ENCODE measurements at regions not wholly inside any gene's neighbourhood (a gene's known extent, or its start where the extent isn't known, plus 50 kb on each side); places are given as distances from the start of the nearest gene placed in this dataset.
"Not testable (repeated sequence)": the region's sequence is repeated elsewhere in the genome, so short reads cannot be mapped to it uniquely, and the experiment has no call there.

DNA sequence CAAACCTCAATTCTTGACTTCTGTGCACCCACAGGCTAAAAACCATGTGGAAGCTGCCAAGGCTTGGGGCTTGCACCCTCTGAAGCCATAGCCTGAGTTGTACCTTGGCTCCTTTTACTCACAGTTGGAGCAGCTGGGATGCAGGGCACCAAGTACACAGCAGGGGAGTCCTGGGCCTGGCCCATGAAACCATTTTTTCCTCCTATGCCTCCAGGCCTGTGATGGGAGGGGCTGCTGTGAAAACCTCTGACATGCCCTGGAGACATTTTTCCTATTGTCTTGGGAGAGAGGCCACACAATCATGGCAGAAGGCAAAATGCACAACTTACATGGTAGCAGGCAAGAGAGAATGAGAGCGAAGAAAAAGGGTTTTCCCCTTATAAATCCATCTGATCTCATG is 568.6 kb downstream of the SMARCA1 start:
- H3K27me3 ChIP-seq (ENCODE audit: control insufficient read depth, insufficient read depth); H3K27ac ChIP-seq (ENCODE audit: low read length); H3K4me3 ChIP-seq (ENCODE audit: low read length); H3K4me1 ChIP-seq (ENCODE audit: control insufficient read depth, insufficient read depth, low read length); DNase-seq; H3K9me3 ChIP-seq (ENCODE audit: control insufficient read depth, low read length); ATAC-seq; intact Hi-C loops (cut with DNase I): not testable (repeated sequence)
- WGBS: 93% methylated on average over 1 of the region's 1 CpG

DNA sequence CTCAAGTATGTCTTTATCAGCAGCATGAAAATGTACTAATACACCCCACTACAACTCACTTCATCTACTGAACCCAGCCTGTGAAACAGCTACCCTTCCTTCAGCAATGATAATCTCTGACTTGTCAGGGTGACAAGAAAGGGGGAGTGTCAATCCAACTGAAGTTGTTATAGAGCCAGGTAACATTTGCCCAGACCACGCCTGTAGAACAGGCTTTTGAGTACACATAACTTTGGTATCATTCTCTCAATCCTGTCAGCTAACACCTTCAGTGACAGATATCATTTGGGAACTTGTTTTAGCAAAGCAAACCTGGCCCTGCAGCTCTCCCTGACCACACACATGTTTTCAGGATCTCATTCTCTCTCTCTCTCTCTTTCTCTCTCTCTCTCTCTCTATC is 592.2 kb downstream of the SMARCA1 start:
- ATAC-seq (no peak), DNase-seq (no peak)
- Histone ChIP-seq H3K9me3 (ENCODE audit: control insufficient read depth, low read length) (no peaks in the 10 kb centered on the region), H3K27ac (ENCODE audit: low read length) (no peak overlapping the region), H3K4me1 (ENCODE audit: control insufficient read depth, insufficient read depth, low read length) (no peaks in the 10 kb centered on the region), H3K4me3 (ENCODE audit: low read length) (no peak overlapping the region), H3K27me3 (ENCODE audit: control insufficient read depth, insufficient read depth) (no peaks in the 10 kb centered on the region)
- intact Hi-C loops (cut with DNase I): no loop called here
- WGBS: 64% methylated on average over 1 of the region's 1 CpG

DNA sequence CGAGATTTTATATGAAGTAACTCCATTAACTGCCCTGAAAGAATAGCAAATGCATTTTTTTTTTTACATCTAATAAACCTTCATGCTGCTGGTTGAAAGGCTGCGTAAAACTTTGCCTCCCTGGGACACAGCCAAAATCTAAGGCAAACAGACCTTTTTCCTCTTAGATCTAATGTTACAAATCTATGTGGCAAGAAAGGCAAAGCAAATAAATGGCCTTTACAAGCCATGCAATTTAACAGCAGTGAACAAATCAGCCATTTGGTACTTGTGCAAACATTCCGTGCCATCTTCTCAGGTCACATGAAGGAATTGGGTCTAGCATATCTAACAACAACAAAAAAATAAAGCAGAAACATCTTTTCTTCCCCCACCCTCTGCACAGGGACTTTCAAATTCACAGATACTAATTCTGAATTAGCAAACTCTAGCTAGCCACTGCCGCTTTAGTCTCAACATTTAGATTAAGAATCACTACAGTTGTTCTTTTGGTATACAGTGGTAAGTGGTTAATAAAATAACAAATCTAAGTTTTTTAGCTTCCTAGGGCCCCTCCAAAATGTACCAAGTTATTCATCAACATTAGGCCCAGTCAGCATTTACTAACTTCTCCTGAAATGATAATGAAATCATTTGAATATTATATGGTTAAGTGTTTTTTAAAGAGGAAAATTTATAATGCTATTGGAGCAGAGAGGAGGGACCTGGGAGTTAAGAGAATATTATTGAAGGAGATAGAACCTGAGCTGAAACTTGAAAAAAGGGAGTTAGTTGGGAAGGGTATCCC is 593.8 kb downstream of the SMARCA1 start:
- intact Hi-C loops (cut with DNase I): no loop called here
- ATAC-seq (no peak), DNase-seq (no peak)
- Histone ChIP-seq H3K9me3 (ENCODE audit: control insufficient read depth, low read length) (no peaks in the 10 kb centered on the region), H3K4me3 (ENCODE audit: low read length) (no peak overlapping the region), H3K27me3 (ENCODE audit: control insufficient read depth, insufficient read depth) (no peaks in the 10 kb centered on the region), H3K27ac (ENCODE audit: low read length) (no peak overlapping the region), H3K4me1 (ENCODE audit: control insufficient read depth, insufficient read depth, low read length) (no peaks in the 10 kb centered on the region)
- WGBS: 76% methylated on average over 4 of the region's 4 CpGs

DNA sequence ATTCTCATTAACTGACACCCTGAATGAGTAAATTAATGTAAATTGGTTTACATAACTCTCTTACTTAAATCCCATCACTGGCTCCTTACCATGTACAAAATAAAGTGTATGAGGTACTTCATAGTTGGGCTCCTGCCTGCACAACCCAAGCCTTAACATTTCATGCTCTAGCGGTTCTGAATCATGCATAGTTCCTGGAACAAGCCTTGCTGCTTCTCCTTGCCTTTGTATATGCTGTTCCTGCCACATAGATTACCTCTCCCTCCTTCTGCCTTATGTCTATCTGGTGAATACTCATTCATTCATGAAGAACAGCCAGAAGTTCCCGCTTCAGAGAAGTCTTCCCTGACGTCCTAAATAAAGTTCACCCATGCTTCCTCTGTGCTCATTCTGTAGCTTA is 594.7 kb downstream of the SMARCA1 start:
- H3K27ac ChIP-seq (ENCODE audit: low read length): no peak overlapping the region
- H3K9me3 ChIP-seq (ENCODE audit: control insufficient read depth, low read length): no peaks in the 10 kb centered on the region
- intact Hi-C loops (cut with DNase I): no loop called here
- no peak overlapping the region for H3K4me3 ChIP-seq (ENCODE audit: low read length)
- WGBS: 40% methylated on average over 3 of the region's 3 CpGs
- H3K4me1 ChIP-seq (ENCODE audit: control insufficient read depth, insufficient read depth, low read length): no peaks in the 10 kb centered on the region
- ATAC-seq (no peak), DNase-seq (no peak)
- no peaks in the 10 kb centered on the region for H3K27me3 ChIP-seq (ENCODE audit: control insufficient read depth, insufficient read depth)

DNA sequence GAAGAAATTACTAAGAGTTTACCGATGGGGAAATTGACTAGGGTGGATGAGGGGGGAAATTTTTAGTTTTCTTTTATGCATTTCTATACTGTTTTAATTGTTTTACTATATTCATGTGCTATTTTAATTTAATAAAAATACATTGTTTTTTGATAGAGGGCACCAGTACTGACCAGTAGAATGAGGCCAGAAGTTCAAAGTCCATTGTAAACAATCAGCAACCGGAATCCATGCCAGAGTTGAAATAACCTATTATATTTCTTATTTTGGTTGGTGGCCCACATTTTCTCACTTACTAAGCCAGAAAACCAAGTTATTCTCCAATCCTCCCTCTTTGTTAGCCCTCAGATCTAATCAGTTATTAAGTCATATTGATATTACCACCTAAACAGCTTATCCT is 595.9 kb downstream of the SMARCA1 start:
- intact Hi-C loops (cut with DNase I): no loop called here
- ATAC-seq: no peak
- DNase-seq: no peak
- Histone ChIP-seq H3K9me3 (ENCODE audit: control insufficient read depth, low read length) (no peaks in the 10 kb centered on the region), H3K27me3 (ENCODE audit: control insufficient read depth, insufficient read depth) (no peaks in the 10 kb centered on the region), H3K4me1 (ENCODE audit: control insufficient read depth, insufficient read depth, low read length) (no peaks in the 10 kb centered on the region), H3K27ac (ENCODE audit: low read length) (no peak overlapping the region), H3K4me3 (ENCODE audit: low read length) (no peak overlapping the region)
- 94% methylated on average over 2 of the region's 2 CpGs for WGBS

DNA sequence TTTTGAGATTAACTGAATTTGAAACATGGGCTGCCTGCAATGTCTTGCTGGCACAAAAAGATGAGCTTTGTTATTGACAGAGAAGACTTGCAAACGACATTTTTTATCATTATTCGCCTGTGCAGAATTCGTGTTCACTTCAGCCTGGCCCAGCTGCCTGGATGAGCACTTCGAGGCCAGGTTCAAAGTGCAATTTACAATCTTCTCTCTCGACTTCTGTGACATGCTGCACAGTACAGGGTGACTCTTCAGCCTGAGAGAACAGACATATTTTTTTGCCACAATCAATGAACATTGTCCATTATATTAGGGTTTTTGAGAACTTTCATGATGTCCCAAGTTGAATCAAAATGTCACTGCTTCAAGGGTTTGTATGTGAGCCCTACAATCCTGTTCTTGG is 616.5 kb downstream of the SMARCA1 start:
- H3K27ac ChIP-seq (ENCODE audit: low read length): no peak overlapping the region
- 81% methylated on average over 5 of the region's 5 CpGs for WGBS
- H3K9me3 ChIP-seq (ENCODE audit: control insufficient read depth, low read length): no peaks in the 10 kb centered on the region
- H3K4me1 ChIP-seq (ENCODE audit: control insufficient read depth, insufficient read depth, low read length): no peaks in the 10 kb centered on the region
- H3K4me3 ChIP-seq (ENCODE audit: low read length): no peak overlapping the region
- no peaks in the 10 kb centered on the region for H3K27me3 ChIP-seq (ENCODE audit: control insufficient read depth, insufficient read depth)
- intact Hi-C loops (cut with DNase I): no loop called here
- ATAC-seq (no peak), DNase-seq (peak in 1 of 3 donors; percentile 10)

DNA sequence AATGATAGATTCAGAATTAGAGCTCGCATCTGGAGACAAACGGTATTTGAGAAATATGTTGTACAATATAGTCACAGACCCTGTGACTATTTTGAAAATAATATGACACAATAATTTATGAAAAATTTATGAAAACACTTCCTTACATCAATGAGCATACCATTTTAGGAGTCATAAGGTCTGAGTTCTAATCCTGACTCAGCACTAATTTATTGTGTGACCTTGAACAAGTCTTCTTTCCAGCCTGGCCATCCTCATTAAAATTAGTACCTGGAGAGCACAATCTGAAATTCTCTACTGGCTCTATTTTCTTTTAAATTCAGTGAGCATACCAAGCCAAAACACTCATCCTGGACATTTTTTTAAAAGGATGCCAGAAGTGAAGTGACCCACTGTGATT is 622.3 kb downstream of the SMARCA1 start:
- 71% methylated on average over 2 of the region's 2 CpGs for WGBS
- no peak overlapping the region for H3K27ac ChIP-seq (ENCODE audit: low read length)
- no peak for DNase-seq
- no peaks in the 10 kb centered on the region for H3K27me3 ChIP-seq (ENCODE audit: control insufficient read depth, insufficient read depth)
- H3K4me1 ChIP-seq (ENCODE audit: control insufficient read depth, insufficient read depth, low read length): no peaks in the 10 kb centered on the region
- intact Hi-C loops (cut with DNase I): no loop called here
- H3K9me3 ChIP-seq (ENCODE audit: control insufficient read depth, low read length): no peaks in the 10 kb centered on the region
- H3K4me3 ChIP-seq (ENCODE audit: low read length): no peak overlapping the region
- no peak for ATAC-seq

DNA sequence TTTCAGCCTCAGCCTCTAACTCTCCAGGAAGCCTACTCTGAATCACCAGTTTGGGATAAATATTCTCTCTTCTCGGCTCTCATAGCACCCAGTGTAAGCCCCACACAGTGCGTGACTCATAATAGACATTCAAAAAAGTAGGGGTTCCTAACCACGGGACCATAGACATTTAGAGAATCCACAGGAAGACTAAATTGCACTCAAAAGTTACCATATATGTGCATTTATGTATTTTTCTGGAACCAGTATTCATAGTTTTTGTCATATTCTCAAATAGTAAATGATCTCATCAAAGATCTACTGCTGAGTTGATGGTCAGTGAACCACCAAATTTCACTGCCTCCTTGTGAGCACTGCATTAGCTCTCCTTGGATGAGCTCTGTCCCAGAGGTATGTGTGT is 625.7 kb downstream of the SMARCA1 start:
- no peak for DNase-seq
- WGBS: 94% methylated on average over 3 of the region's 3 CpGs
- intact Hi-C loops (cut with DNase I): no loop called here

DNA sequence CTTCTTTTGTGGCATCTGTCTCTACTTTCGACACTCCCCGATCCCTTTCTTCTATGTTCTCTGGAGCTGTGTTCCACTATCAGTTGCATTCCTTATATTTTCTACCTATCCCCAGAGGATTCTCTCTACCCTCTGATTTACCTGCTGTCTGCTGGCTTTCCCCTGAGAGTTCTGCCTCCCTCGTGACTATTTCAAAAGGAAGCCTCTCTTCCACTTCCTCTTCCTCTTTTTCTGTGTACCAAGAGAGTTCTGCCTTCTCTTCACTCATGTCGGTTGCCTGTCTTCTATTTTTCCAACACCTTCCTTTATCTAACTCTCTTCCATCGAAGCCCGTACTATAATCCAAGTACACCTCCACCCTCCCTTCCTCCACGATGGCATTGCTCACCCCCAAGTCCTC is 631.7 kb downstream of the SMARCA1 start:
- Histone ChIP-seq H3K27ac (ENCODE audit: low read length) (no peak overlapping the region), H3K9me3 (ENCODE audit: control insufficient read depth, low read length) (no peaks in the 10 kb centered on the region), H3K27me3 (ENCODE audit: control insufficient read depth, insufficient read depth) (no peaks in the 10 kb centered on the region), H3K4me1 (ENCODE audit: control insufficient read depth, insufficient read depth, low read length) (no peaks in the 10 kb centered on the region), H3K4me3 (ENCODE audit: low read length) (no peak overlapping the region)
- intact Hi-C loops (cut with DNase I): no loop called here
- 74% methylated on average over 7 of the region's 7 CpGs for WGBS
- ATAC-seq: no peak
- DNase-seq: no peak

More for the DNA sequence above, 625.7 kb downstream of the SMARCA1 start:
- H3K9me3 ChIP-seq (ENCODE audit: control insufficient read depth, low read length): no peaks in the 10 kb centered on the region
- no peak overlapping the region for H3K27ac ChIP-seq (ENCODE audit: low read length)
- no peaks in the 10 kb centered on the region for H3K27me3 ChIP-seq (ENCODE audit: control insufficient read depth, insufficient read depth)
- no peaks in the 10 kb centered on the region for H3K4me1 ChIP-seq (ENCODE audit: control insufficient read depth, insufficient read depth, low read length)
- ATAC-seq: no peak
- H3K4me3 ChIP-seq (ENCODE audit: low read length): no peak overlapping the region

DNA sequence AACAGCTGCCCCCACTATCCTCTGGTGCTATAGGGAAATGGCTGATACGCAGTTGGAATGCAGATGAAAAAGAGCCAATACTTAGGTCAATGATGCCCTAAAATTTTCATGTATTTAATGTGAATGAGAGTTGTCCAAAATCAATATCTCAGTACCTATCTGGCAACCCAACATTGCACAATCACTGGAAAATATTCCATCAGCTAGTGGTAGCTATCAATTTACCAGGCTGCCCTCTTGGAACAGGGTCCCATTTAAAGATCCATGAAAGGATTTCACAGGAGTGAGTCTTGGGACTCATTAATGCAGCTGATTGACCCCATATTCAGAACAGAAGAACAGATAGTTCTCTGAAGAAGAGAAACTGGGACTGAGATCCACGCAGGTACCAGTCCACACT is 638.9 kb downstream of the SMARCA1 start:
- no peak for ATAC-seq
- H3K4me3 ChIP-seq (ENCODE audit: low read length): no peak overlapping the region
- no peaks in the 10 kb centered on the region for H3K9me3 ChIP-seq (ENCODE audit: control insufficient read depth, low read length)
- intact Hi-C loops (cut with DNase I): no loop called here
- no peaks in the 10 kb centered on the region for H3K27me3 ChIP-seq (ENCODE audit: control insufficient read depth, insufficient read depth)
- H3K4me1 ChIP-seq (ENCODE audit: control insufficient read depth, insufficient read depth, low read length): no peaks in the 10 kb centered on the region
- DNase-seq: no peak
- 98% methylated on average over 2 of the region's 2 CpGs for WGBS
- no peak overlapping the region for H3K27ac ChIP-seq (ENCODE audit: low read length)

DNA sequence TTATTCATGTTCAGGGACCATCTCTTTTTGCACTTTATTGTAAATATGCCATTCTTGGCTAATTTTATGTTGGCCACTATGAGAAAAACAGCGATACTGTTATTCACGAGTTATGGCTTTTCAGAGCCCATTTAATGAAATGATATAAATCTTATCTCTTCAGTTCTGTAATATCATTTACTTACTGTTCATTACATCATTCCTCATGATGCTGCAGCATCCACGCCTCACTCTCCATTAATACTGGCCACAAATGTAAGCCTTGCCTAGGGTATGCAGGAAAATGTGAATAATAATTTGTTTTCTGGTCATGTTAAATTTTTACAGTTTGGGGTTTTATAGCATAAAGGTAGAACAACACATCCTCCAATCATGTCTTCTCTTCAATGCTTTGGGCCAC is 639.6 kb downstream of the SMARCA1 start:
- WGBS: 84% methylated on average over 3 of the region's 3 CpGs
- Histone ChIP-seq H3K27ac (ENCODE audit: low read length) (no peak overlapping the region), H3K9me3 (ENCODE audit: control insufficient read depth, low read length) (no peaks in the 10 kb centered on the region), H3K4me1 (ENCODE audit: control insufficient read depth, insufficient read depth, low read length) (no peaks in the 10 kb centered on the region), H3K27me3 (ENCODE audit: control insufficient read depth, insufficient read depth) (no peaks in the 10 kb centered on the region), H3K4me3 (ENCODE audit: low read length) (no peak overlapping the region)
- intact Hi-C loops (cut with DNase I): no loop called here
- DNase-seq: no peak
- ATAC-seq: no peak

DNA sequence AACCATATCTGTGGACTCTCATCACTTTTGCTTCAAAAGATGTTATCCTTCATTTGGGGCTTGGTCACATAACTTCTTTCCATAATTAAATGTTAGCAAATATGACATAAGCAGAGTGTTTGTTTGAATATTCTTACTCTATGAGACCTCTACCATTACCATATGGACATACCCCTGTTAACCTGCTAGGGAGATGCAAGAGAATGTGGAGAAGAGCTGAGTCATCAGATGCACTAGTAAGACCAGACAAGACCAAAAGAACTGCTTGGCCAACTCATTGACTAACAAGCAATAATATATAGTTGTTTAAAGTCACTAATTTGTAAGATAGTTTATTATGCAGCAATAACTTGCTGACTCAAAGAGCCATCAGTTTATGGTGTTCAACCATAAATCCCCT is 652.9 kb downstream of the SMARCA1 start:
- ATAC-seq (no peak), DNase-seq (no peak)
- Histone ChIP-seq H3K27ac (ENCODE audit: low read length) (no peak overlapping the region), H3K9me3 (ENCODE audit: control insufficient read depth, low read length) (no peaks in the 10 kb centered on the region), H3K4me1 (ENCODE audit: control insufficient read depth, insufficient read depth, low read length) (no peaks in the 10 kb centered on the region), H3K27me3 (ENCODE audit: control insufficient read depth, insufficient read depth) (no peaks in the 10 kb centered on the region), H3K4me3 (ENCODE audit: low read length) (no peak overlapping the region)
- intact Hi-C loops (cut with DNase I): no loop called here
